ENCODE measurements at regions not wholly inside any gene's neighbourhood (a gene's known extent, or its start where the extent isn't known, plus 50 kb on each side); places are given as distances from the start of the nearest gene placed in this dataset.

DNA sequence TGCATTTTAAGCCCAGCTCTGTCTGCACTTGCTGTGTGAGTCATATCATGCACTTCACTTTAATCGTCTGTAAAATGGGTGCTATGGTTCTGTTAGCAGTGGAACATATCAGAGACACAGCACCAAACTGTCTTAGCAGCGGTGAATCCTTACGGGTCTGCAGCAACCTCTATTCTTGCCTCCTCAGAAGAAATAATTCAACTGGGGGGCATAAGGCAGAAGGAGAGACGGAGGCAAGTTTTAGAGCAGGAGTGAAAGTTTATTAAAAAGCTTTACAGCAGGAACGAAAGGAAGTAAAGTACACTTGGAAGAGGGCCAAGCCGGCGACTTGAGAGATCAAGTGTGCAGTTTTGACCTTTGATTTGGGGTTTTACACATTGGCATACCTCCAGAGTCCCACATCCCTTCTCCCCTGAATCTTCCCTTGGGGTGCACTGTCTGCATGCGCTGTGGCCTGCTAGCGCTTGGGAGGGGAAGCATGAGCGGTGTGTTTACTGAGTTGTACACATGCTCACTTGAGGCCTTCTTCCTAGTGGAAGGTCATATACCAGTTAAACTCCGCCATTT lies 109.8 kb downstream of the DDX1 start:
- Histone ChIP-seq H3K9me3 (no peaks in the 10 kb centered on the region), H3K4me1 (no peaks in the 10 kb centered on the region), H3K27ac (no peak overlapping the region), H3K4me3 (no peak overlapping the region), H3K27me3 (no peaks in the 10 kb centered on the region), H3K36me3 (no peaks in the 10 kb centered on the region)
- no peak for DNase-seq
- FAIRE-seq: no peak
- WGBS, 2 donors: 72 to 74% methylated on average over 11 of the region's 11 CpGs
- TF ChIP-seq, protein P1, sequence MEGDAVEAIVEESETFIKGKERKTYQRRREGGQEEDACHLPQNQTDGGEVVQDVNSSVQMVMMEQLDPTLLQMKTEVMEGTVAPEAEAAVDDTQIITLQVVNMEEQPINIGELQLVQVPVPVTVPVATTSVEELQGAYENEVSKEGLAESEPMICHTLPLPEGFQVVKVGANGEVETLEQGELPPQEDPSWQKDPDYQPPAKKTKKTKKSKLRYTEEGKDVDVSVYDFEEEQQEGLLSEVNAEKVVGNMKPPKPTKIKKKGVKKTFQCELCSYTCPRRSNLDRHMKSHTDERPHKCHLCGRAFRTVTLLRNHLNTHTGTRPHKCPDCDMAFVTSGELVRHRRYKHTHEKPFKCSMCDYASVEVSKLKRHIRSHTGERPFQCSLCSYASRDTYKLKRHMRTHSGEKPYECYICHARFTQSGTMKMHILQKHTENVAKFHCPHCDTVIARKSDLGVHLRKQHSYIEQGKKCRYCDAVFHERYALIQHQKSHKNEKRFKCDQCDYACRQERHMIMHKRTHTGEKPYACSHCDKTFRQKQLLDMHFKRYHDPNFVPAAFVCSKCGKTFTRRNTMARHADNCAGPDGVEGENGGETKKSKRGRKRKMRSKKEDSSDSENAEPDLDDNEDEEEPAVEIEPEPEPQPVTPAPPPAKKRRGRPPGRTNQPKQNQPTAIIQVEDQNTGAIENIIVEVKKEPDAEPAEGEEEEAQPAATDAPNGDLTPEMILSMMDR (IDR thresholded peaks at IDR 0.05): no peak
- intact Hi-C loops (cut with DNase I): no loop called here
- ATAC-seq: no peak

DNA sequence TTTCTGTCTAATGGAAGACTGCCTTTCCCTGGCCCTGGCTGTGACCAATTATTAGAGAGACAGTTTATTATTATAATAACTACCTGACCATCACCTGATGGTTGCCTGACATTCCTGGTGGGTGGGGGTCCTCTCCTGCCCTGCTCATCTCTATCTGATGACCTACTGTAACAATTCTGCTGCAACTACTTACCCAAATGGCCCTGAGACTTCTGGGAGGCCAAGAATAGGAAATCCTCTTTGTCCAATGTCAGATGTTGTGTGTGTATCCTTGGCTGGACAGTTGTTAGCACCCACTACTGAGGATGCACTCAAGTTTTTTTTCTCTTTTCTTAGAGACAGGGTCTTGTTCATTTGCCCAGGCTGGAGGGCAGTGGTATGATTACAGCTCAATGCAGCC lies 110.3 kb downstream of the DDX1 start:
- no peak for ATAC-seq

DNA sequence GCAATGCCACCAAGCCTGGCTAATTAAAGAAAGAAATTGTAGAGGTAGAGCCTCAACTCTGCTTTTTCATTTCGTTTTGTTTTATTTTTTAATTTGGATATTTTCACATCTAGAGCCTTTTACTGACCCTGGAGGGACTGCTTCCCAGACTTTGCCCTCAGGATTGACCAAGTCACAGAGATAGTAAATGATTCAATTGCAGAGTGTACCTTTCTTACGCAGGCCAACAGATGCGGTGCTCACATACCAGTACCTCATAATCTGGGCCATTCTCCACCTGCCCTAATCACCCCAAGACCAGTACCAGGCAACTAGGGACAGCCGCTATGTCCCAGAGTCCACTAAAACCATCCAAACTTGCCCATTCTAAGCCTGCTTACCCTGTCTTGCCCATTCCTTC lies 110.8 kb downstream of the DDX1 start:
- H3K4me1 ChIP-seq: no peaks in the 10 kb centered on the region
- H3K4me3 ChIP-seq: no peak overlapping the region
- intact Hi-C loops (cut with DNase I): no loop called here
- no peak for DNase-seq
- 62 to 76% methylated on average over 4 of the region's 4 CpGs for WGBS, 2 donors
- H3K36me3 ChIP-seq: no peaks in the 10 kb centered on the region
- ATAC-seq: no peak
- no peak overlapping the region for H3K27ac ChIP-seq
- TF ChIP-seq, protein P1 (IDR thresholded peaks at IDR 0.05): no peak
- no peaks in the 10 kb centered on the region for H3K27me3 ChIP-seq
- no peak for FAIRE-seq
- no peaks in the 10 kb centered on the region for H3K9me3 ChIP-seq

More for the DNA sequence above, 110.3 kb downstream of the DDX1 start:
- DNase-seq: no peak
- Histone ChIP-seq H3K27me3 (no peaks in the 10 kb centered on the region), H3K9me3 (no peaks in the 10 kb centered on the region), H3K4me3 (no peak overlapping the region), H3K36me3 (no peaks in the 10 kb centered on the region), H3K27ac (no peak overlapping the region), H3K4me1 (no peaks in the 10 kb centered on the region)
- FAIRE-seq: no peak
- TF ChIP-seq, protein P1 (IDR thresholded peaks at IDR 0.05): no peak
- intact Hi-C loops (cut with DNase I): no loop called here

DNA sequence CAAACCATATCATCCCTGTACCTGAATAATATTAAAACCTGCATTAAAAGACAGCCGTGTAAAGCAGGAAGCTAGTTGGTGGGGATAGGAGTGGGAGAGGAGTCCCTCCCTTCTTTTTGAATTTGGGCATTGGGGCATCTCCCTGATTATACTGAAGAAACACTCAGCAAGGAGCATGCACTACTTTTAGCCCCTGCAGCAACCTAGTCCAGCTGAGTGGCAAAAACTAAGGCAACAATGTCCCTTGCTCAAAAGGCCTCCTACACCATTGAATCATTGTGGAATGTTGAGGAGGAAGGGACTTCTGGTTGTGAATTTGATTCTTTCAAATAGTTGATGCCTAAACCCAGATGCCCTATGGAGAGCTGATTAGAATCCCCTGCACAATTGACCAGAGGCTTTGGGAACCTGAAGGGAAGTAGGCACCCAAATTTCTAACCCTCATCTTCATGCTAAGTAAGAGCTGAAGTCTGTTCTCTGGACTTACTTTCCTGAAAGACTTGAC lies 111.7 kb downstream of the DDX1 start:
- Histone ChIP-seq H3K27me3 (no peaks in the 10 kb centered on the region), H3K4me1 (no peaks in the 10 kb centered on the region), H3K36me3 (no peaks in the 10 kb centered on the region), H3K27ac (no peak overlapping the region), H3K9me3 (no peaks in the 10 kb centered on the region), H3K4me3 (no peak overlapping the region)
- TF ChIP-seq, protein P1 (IDR thresholded peaks at IDR 0.05): no peak
- WGBS, 2 donors: 80 to 93% methylated on average over 1 of the region's 1 CpG
- intact Hi-C loops (cut with DNase I): no loop called here
- DNase-seq (no peak), FAIRE-seq (no peak), ATAC-seq (no peak)

DNA sequence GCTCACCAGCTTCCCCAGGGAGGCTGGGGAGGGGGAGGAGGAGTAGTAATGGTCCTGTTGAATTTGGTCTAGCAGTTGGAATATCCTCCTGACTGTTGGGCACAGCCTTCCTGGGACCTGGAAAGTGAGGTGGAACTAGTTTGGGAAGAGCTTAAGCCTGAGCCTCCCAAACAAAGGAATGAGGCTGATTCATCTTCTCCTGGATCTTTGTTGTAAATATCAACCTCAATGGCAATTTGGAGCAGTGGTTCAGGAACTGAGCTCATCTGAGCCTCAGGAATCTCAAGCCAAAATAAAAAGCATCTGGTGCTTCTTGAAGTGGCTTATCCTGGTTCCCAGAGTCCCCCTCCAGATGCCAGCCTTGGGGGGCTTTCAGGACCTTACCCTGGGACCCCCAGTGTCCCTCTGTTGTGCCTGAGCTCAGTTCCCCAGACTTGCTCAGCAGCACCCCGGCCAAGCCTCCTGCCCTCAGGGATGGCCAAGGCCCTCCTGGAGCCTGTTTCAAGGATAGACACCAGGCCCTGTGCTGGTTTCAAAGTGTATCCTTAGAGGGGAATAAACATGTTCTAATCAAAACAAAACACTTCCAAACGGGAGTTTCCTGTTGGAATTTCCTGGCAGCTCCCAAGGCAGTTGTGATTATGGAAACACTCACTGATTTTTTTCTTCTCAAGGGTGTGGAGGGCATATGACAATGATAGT lies 112.6 kb downstream of the DDX1 start:
- 53 to 60% methylated on average over 2 of the region's 2 CpGs for WGBS, 2 donors
- Histone ChIP-seq H3K4me1 (no peaks in the 10 kb centered on the region), H3K9me3 (no peaks in the 10 kb centered on the region), H3K27me3 (no peaks in the 10 kb centered on the region), H3K4me3 (no peak overlapping the region), H3K27ac (peak overlapping the region in 1 of 4 donors; percentile 28), H3K36me3 (no peaks in the 10 kb centered on the region)
- FAIRE-seq: no peak
- TF ChIP-seq, protein P1 (IDR thresholded peaks at IDR 0.05): no peak
- peak in 1 of 4 donors; percentile 31 for ATAC-seq
- DNase-seq: no peak
- intact Hi-C loops (cut with DNase I): no loop called here
